Endothelial cell (in vitro differentiated cells): ENCODE measurements at regions not wholly inside any gene's neighbourhood (a gene's known extent, or its start where the extent isn't known, plus 50 kb on each side); places are given as distances from the start of the nearest gene placed in this dataset.

ENCODE experiments used
- DNase-seq: peaks from one replicate; pipeline ENCODE4 v3.0.0; 2021; ENCODE audit warnings: low spot score
- H3K27ac Mint-ChIP-seq: one replicate; pipeline ENCODE4 v1.8.0; 2021; ENCODE audit warnings: mixed read lengths, inconsistent platforms; ENCODE audit not compliant: unreplicated experiment
- H3K27me3 Mint-ChIP-seq: one replicate; pipeline ENCODE4 v1.8.0; 2021; ENCODE audit warnings: mild to moderate bottlenecking, moderate library complexity, mixed read lengths, inconsistent platforms; ENCODE audit not compliant: unreplicated experiment
- H3K36me3 Mint-ChIP-seq: one replicate; pipeline ENCODE4 v1.8.0; 2021; ENCODE audit warnings: mild to moderate bottlenecking, low read depth, mixed read lengths, inconsistent platforms; ENCODE audit not compliant: unreplicated experiment
- H3K4me1 Mint-ChIP-seq: one replicate; pipeline ENCODE4 v1.8.0; 2021; ENCODE audit warnings: mild to moderate bottlenecking, mixed read lengths, inconsistent platforms; ENCODE audit not compliant: unreplicated experiment
- H3K4me3 Mint-ChIP-seq: one replicate; pipeline ENCODE4 v1.8.0; 2021; ENCODE audit warnings: mild to moderate bottlenecking, mixed read lengths, inconsistent platforms; ENCODE audit not compliant: unreplicated experiment
- H3K9me3 Mint-ChIP-seq: one replicate; pipeline ENCODE4 v1.8.0; 2021; ENCODE audit warnings: mixed read lengths, inconsistent platforms; ENCODE audit not compliant: unreplicated experiment
- TF ChIP-seq, protein P1 (sequence below): fragments of 200-600 bp; sonication (generic); IDR thresholded peaks from one replicate; pipeline ENCODE4 v1.5.0; 2021; ENCODE audit warnings: antibody characterized with exemption; ENCODE audit not compliant: unreplicated experiment

- Mint-ChIP-seq H3K27ac (no peak overlapping the region), H3K27me3 (no peaks in the 10 kb centered on the region), H3K36me3 (no peaks in the 10 kb centered on the region), H3K4me3 (no peak overlapping the region), H3K9me3 (no peaks in the 10 kb centered on the region), H3K4me1 (peaks cover 5% of the 10 kb centered on the region)
- TF ChIP-seq, protein P1, sequence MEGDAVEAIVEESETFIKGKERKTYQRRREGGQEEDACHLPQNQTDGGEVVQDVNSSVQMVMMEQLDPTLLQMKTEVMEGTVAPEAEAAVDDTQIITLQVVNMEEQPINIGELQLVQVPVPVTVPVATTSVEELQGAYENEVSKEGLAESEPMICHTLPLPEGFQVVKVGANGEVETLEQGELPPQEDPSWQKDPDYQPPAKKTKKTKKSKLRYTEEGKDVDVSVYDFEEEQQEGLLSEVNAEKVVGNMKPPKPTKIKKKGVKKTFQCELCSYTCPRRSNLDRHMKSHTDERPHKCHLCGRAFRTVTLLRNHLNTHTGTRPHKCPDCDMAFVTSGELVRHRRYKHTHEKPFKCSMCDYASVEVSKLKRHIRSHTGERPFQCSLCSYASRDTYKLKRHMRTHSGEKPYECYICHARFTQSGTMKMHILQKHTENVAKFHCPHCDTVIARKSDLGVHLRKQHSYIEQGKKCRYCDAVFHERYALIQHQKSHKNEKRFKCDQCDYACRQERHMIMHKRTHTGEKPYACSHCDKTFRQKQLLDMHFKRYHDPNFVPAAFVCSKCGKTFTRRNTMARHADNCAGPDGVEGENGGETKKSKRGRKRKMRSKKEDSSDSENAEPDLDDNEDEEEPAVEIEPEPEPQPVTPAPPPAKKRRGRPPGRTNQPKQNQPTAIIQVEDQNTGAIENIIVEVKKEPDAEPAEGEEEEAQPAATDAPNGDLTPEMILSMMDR = no peak
- no peak for DNase-seq
Observed at GRCh38 chr5:30414078-30414477, 779.4 kb upstream of the CDH6 start.

DNA sequence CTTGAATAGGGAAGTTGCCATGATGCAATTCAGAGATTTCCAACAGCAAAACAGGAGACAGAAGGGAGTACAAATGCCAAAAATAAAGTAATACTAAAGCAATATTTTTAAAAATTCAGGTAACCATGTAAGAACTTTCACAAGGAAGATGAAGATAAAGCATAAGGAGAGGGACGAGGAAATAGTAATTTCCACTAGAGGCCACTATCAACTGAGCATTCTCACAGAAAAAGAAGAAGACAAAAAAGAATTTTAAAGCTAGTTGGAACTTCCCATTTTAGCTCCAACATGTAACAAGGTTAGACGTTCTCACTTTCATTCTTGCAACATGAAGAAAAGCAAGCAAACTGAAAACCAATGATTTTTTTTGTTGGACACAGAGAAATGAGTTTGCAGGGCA, 779.9 kb upstream of the CDH6 start:
- no peak overlapping the region for H3K4me3 Mint-ChIP-seq
- no peaks in the 10 kb centered on the region for H3K27me3 Mint-ChIP-seq
- H3K4me1 Mint-ChIP-seq = peaks cover 5% of the 10 kb centered on the region
- H3K36me3 Mint-ChIP-seq = no peaks in the 10 kb centered on the region
- TF ChIP-seq, protein P1 = no peak
- no peak for DNase-seq
- no peaks in the 10 kb centered on the region for H3K9me3 Mint-ChIP-seq
- H3K27ac Mint-ChIP-seq = no peak overlapping the region

GRCh38 chr5:30405821-30406220, 787.7 kb upstream of the CDH6 start:
- Mint-ChIP-seq H3K27ac (no peak overlapping the region), H3K36me3 (no peaks in the 10 kb centered on the region), H3K27me3 (no peaks in the 10 kb centered on the region), H3K9me3 (no peaks in the 10 kb centered on the region), H3K4me1 (no peaks in the 10 kb centered on the region), H3K4me3 (no peak overlapping the region)
- TF ChIP-seq, protein P1 = no peak
- DNase-seq = no peak

GRCh38 chr5:30401479-30402058, 791.9 kb upstream of the CDH6 start:
- Mint-ChIP-seq H3K27me3 (no peaks in the 10 kb centered on the region), H3K4me1 (no peaks in the 10 kb centered on the region), H3K4me3 (no peak overlapping the region), H3K36me3 (no peaks in the 10 kb centered on the region), H3K27ac (no peak overlapping the region), H3K9me3 (no peaks in the 10 kb centered on the region)
- DNase-seq = peak; percentile 55
- TF ChIP-seq, protein P1 = peak; percentile 53

- no peaks in the 10 kb centered on the region for H3K36me3 Mint-ChIP-seq
- H3K4me3 Mint-ChIP-seq = no peak overlapping the region
Observed at GRCh38 chr5:30398423-30398822, 795.1 kb upstream of the CDH6 start.

More at GRCh38 chr5:30398423-30398822, 795.1 kb upstream of the CDH6 start:
- no peaks in the 10 kb centered on the region for H3K9me3 Mint-ChIP-seq
- TF ChIP-seq, protein P1 = no peak
- no peak for DNase-seq
- no peak overlapping the region for H3K27ac Mint-ChIP-seq
- H3K27me3 Mint-ChIP-seq = no peaks in the 10 kb centered on the region
- H3K4me1 Mint-ChIP-seq = no peaks in the 10 kb centered on the region
